GM21526 (cell line): ENCODE measurements at regions not wholly inside any gene's neighbourhood (a gene's known extent, or its start where the extent isn't known, plus 50 kb on each side); places are given as distances from the start of the nearest gene placed in this dataset.
"Not testable (repeated sequence)": the region's sequence is repeated elsewhere in the genome, so short reads cannot be mapped to it uniquely, and the experiment has no call there.

Experiments used
- ATAC-seq: cut with Tn5 transposase; IDR thresholded peaks from one replicate; pipeline ENCODE4 v1.9.1; 2021; ENCODE audit warnings: moderate library complexity; ENCODE audit not compliant: unreplicated experiment, low FRiP score

- ATAC-seq: no peak
Observed at GRCh38 chr3:162367429-162368260, 871.0 kb downstream of the OTOL1 start.

- no peak for ATAC-seq
Observed at GRCh38 chr3:162368417-162368816, 871.8 kb downstream of the OTOL1 start.

- ATAC-seq: no peak
Observed at GRCh38 chr3:162369306-162369705, 872.7 kb downstream of the OTOL1 start.

- no peak for ATAC-seq
Observed at GRCh38 chr3:162370141-162370540, 873.5 kb downstream of the OTOL1 start.

GRCh38 chr3:162376761-162377160, 880.2 kb downstream of the OTOL1 start:
- no peak for ATAC-seq

- ATAC-seq: no peak
Observed at GRCh38 chr3:162377608-162378007, 881.0 kb downstream of the OTOL1 start.

GRCh38 chr3:162385387-162385786, 888.8 kb downstream of the OTOL1 start:
- no peak for ATAC-seq

- no peak for ATAC-seq
Observed at GRCh38 chr3:162390891-162391290, 894.3 kb downstream of the OTOL1 start.

- ATAC-seq: no peak
Observed at GRCh38 chr3:162391301-162391700, 894.7 kb downstream of the OTOL1 start.

- no peak for ATAC-seq
Observed at GRCh38 chr3:162395496-162395895, 898.9 kb downstream of the OTOL1 start.

- ATAC-seq: no peak
Observed at GRCh38 chr3:162398554-162398953, 901.9 kb downstream of the OTOL1 start.

- ATAC-seq: no peak
Observed at GRCh38 chr3:162400697-162401096, 904.1 kb downstream of the OTOL1 start.

GRCh38 chr3:162411556-162411955, 914.9 kb downstream of the OTOL1 start:
- not testable (repeated sequence) for ATAC-seq

GRCh38 chr3:162421721-162422120, 925.1 kb downstream of the OTOL1 start:
- no peak for ATAC-seq

- no peak for ATAC-seq
Observed at GRCh38 chr3:162428192-162428591, 931.6 kb downstream of the OTOL1 start.

GRCh38 chr3:162435750-162436149, 939.1 kb downstream of the OTOL1 start:
- no peak for ATAC-seq

GRCh38 chr3:162436826-162437225, 940.2 kb downstream of the OTOL1 start:
- ATAC-seq: no peak

- ATAC-seq: no peak
Observed at GRCh38 chr3:162437480-162437879, 940.9 kb downstream of the OTOL1 start.

- ATAC-seq: no peak
Observed at GRCh38 chr3:162441716-162442115, 945.1 kb downstream of the OTOL1 start.

GRCh38 chr3:162443376-162443775, 946.8 kb downstream of the OTOL1 start:
- ATAC-seq: no peak

GRCh38 chr3:162468791-162469190, 972.2 kb downstream of the OTOL1 start:
- no peak for ATAC-seq

- ATAC-seq: no peak
Observed at GRCh38 chr3:162487138-162487537, 990.5 kb downstream of the OTOL1 start.
